ENCODE measurements at regions not wholly inside any gene's neighbourhood (a gene's known extent, or its start where the extent isn't known, plus 50 kb on each side); places are given as distances from the start of the nearest gene placed in this dataset.

DNA sequence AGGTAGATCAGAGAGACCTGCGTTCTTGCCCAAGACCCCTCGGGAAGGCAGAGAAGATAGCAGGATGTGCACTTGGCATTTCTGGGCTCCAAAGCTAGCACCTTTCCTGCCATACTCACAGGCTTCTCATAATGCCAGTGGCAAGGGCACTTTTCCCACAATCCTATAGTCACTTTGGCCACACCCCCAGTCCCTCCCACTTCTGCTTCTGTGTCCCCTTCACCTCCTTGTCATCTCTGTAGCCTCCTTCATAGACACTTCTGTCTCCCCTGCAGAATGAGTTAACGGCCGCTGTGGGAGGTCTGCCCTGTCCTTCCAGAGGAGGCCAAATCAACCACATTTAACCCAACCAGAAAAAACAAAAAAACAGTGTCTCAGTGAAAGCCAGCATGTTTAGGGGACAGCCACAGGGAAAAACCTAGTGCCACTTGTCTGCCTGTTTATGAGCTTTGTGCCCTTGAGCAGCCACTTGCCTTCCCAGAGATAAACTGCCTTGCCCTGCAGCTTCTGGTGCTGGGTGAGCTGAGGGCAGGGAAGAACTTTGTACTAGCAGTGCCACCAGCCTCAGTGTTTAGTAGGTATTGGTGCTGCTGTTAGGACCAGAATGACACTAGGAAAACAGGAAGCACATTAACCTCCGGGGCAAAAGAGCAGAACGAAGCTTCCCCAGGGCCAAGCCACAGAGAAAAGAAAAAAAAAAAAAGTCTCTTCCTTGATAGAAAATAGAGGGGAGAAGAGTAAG, 193.0 kb upstream of the PWP1 start:
- Histone ChIP-seq H3K4me2 (ENCODE audit: low read length) (no peak overlapping the region), H3K79me2 (peaks cover 62% of the 10 kb centered on the region), H3K27me3 (ENCODE audit: control insufficient read depth, insufficient read depth, low read length) (no peaks in the 10 kb centered on the region), H3K36me3 (ENCODE audit: control insufficient read depth, insufficient read depth, low read length) (no peaks in the 10 kb centered on the region), H3K9me3 (ENCODE audit: control insufficient read depth, low read length) (no peaks in the 10 kb centered on the region), H3K4me3 (ENCODE audit: low read depth, low read length) (no peak overlapping the region), H2AFZ (no peak overlapping the region), H3K4me1 (peaks cover 22% of the 10 kb centered on the region), H3K27ac (no peak overlapping the region), H3K9ac (no peak overlapping the region)
- TF ChIP-seq, protein P1, sequence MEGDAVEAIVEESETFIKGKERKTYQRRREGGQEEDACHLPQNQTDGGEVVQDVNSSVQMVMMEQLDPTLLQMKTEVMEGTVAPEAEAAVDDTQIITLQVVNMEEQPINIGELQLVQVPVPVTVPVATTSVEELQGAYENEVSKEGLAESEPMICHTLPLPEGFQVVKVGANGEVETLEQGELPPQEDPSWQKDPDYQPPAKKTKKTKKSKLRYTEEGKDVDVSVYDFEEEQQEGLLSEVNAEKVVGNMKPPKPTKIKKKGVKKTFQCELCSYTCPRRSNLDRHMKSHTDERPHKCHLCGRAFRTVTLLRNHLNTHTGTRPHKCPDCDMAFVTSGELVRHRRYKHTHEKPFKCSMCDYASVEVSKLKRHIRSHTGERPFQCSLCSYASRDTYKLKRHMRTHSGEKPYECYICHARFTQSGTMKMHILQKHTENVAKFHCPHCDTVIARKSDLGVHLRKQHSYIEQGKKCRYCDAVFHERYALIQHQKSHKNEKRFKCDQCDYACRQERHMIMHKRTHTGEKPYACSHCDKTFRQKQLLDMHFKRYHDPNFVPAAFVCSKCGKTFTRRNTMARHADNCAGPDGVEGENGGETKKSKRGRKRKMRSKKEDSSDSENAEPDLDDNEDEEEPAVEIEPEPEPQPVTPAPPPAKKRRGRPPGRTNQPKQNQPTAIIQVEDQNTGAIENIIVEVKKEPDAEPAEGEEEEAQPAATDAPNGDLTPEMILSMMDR (IDR thresholded peaks at IDR 0.05), result no peak

DNA sequence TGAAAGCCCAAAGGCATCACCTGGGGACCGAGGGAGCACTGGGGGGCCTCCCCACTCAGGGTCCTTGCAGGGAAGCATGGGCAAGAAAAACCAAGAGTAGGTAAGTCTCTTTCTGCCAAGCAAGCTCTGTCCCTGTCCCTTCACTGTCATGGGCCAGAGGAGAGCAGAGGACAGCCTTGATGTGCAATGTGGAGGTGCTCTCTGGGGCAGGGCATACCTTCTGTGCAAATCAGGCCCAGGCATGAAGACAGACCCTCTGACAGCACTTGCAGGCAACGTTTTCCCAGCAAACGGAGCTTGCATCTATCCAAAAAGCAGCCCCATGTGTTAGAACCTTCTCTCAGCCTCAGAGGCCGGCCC, 192.5 kb upstream of the PWP1 start:
- Histone ChIP-seq H3K79me2 (peaks cover 67% of the 10 kb centered on the region), H3K27ac (no peak overlapping the region), H2AFZ (no peak overlapping the region), H3K4me3 (ENCODE audit: low read depth, low read length) (no peak overlapping the region), H3K36me3 (ENCODE audit: control insufficient read depth, insufficient read depth, low read length) (no peaks in the 10 kb centered on the region), H3K27me3 (ENCODE audit: control insufficient read depth, insufficient read depth, low read length) (no peaks in the 10 kb centered on the region), H3K4me2 (ENCODE audit: low read length) (no peak overlapping the region), H3K9me3 (ENCODE audit: control insufficient read depth, low read length) (no peaks in the 10 kb centered on the region), H3K9ac (no peak overlapping the region), H3K4me1 (peaks cover 22% of the 10 kb centered on the region)
- TF ChIP-seq, protein P1 (IDR thresholded peaks at IDR 0.05), result no peak

DNA sequence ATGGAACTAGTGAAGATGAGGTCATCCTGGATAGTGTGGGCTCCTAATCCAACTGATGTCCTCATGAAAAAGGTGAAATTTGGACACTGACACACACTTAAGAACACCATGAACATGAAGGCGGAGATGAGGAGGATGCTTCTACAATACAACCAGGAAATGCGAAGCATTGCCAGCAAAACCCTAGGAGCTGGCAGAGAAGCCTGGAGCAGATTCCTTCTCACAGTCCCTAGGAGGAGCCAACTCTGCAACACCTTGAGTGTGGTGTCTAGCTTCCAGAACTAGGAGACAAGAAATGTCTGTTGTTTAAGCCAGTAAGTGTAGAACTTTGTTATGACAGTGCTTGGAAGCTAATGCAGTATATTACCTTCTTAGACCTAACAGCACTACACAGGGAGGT, 191.9 kb upstream of the PWP1 start:
- H3K4me3 ChIP-seq (ENCODE audit: low read depth, low read length), result no peak overlapping the region
- no peaks in the 10 kb centered on the region for H3K9me3 ChIP-seq (ENCODE audit: control insufficient read depth, low read length)
- H3K4me2 ChIP-seq (ENCODE audit: low read length), result no peak overlapping the region
- H3K27ac ChIP-seq, result no peak overlapping the region
- H3K4me1 ChIP-seq, result peaks cover 22% of the 10 kb centered on the region
- no peak overlapping the region for H2AFZ ChIP-seq
- TF ChIP-seq, protein P1 (IDR thresholded peaks at IDR 0.05), result no peak
- no peaks in the 10 kb centered on the region for H3K27me3 ChIP-seq (ENCODE audit: control insufficient read depth, insufficient read depth, low read length)
- no peaks in the 10 kb centered on the region for H3K36me3 ChIP-seq (ENCODE audit: control insufficient read depth, insufficient read depth, low read length)
- H3K9ac ChIP-seq, result no peak overlapping the region
- H3K79me2 ChIP-seq, result peaks cover 69% of the 10 kb centered on the region

DNA sequence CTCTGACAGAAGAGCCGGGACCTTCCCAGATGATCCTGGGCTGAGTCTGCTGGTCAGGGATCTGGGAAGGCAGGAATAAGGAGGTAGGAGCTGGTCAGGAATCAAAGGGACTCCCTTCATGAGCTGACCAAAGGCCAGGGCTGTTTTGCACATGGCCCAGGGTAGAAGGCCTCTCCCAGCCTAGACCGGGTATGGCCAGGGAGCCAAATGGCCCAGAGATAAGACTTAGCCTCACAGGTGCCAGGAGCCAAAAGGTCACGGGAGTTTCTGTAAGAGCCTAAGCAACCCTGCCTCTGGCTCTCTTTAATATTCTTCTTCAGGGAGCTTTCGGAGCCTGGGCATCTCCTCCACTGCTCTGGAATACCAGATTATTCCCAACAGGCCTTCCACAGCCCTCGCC, 191.3 kb upstream of the PWP1 start:
- Histone ChIP-seq H3K9ac (no peak overlapping the region), H3K4me2 (ENCODE audit: low read length) (no peak overlapping the region), H3K4me1 (peaks cover 22% of the 10 kb centered on the region), H3K27ac (no peak overlapping the region), H3K79me2 (peaks cover 68% of the 10 kb centered on the region), H2AFZ (no peak overlapping the region), H3K4me3 (ENCODE audit: low read depth, low read length) (no peak overlapping the region), H3K9me3 (ENCODE audit: control insufficient read depth, low read length) (no peaks in the 10 kb centered on the region), H3K36me3 (ENCODE audit: control insufficient read depth, insufficient read depth, low read length) (no peaks in the 10 kb centered on the region), H3K27me3 (ENCODE audit: control insufficient read depth, insufficient read depth, low read length) (no peaks in the 10 kb centered on the region)
- TF ChIP-seq, protein P1 (IDR thresholded peaks at IDR 0.05), result no peak

DNA sequence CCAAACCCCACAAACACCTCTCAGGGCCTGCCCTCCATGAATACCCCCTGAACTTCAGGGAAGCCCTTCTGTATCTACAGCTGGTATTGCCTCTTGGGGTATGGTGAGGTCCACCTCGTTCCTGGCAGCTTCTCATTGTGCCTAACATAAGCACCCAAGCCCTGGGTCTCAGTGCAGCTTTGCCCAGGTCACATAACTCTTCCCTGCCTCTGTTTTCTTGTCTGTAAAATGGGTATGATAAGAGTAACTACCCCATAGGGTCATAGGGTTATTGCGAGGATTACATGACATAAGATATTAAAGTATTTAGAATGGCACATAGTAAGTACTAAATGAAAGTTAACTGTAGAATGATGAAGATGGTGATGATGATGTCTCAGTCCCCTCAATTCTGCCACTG, 190.0 kb upstream of the PWP1 start:
- TF ChIP-seq, protein P1 (IDR thresholded peaks at IDR 0.05), result no peak
- Histone ChIP-seq H3K4me2 (ENCODE audit: low read length) (no peak overlapping the region), H3K9me3 (ENCODE audit: control insufficient read depth, low read length) (no peaks in the 10 kb centered on the region), H3K36me3 (ENCODE audit: control insufficient read depth, insufficient read depth, low read length) (no peaks in the 10 kb centered on the region), H3K4me3 (ENCODE audit: low read depth, low read length) (no peak overlapping the region), H3K27me3 (ENCODE audit: control insufficient read depth, insufficient read depth, low read length) (no peaks in the 10 kb centered on the region), H3K9ac (no peak overlapping the region), H3K79me2 (peaks cover 68% of the 10 kb centered on the region), H3K27ac (no peak overlapping the region), H3K4me1 (peaks cover 12% of the 10 kb centered on the region), H2AFZ (no peak overlapping the region)
